Stimulated activated CD8-positive, alpha-beta memory T cell treated with anti-CD3 and anti-CD28 coated beads, Interleukin-15, amount 100 ng/mL, for 48 hours (primary cell): ENCODE measurements at regions not wholly inside any gene's neighbourhood (a gene's known extent, or its start where the extent isn't known, plus 50 kb on each side); places are given as distances from the start of the nearest gene placed in this dataset.

Experiments used
- DNase-seq, 2 donors: peaks; one replicate each; pipeline ENCODE4 v3.0.0-alpha.2; 2020; ENCODE audit warnings: low read depth in 2 of 2

GRCh38 chr10:131735577-131735976, 165.2 kb upstream of the PPP2R2D start:
- no peak for DNase-seq

- DNase-seq = no peak
These were observed 164.4 kb upstream of the PPP2R2D start for GRCh38 chr10:131736321-131736980.

DNA sequence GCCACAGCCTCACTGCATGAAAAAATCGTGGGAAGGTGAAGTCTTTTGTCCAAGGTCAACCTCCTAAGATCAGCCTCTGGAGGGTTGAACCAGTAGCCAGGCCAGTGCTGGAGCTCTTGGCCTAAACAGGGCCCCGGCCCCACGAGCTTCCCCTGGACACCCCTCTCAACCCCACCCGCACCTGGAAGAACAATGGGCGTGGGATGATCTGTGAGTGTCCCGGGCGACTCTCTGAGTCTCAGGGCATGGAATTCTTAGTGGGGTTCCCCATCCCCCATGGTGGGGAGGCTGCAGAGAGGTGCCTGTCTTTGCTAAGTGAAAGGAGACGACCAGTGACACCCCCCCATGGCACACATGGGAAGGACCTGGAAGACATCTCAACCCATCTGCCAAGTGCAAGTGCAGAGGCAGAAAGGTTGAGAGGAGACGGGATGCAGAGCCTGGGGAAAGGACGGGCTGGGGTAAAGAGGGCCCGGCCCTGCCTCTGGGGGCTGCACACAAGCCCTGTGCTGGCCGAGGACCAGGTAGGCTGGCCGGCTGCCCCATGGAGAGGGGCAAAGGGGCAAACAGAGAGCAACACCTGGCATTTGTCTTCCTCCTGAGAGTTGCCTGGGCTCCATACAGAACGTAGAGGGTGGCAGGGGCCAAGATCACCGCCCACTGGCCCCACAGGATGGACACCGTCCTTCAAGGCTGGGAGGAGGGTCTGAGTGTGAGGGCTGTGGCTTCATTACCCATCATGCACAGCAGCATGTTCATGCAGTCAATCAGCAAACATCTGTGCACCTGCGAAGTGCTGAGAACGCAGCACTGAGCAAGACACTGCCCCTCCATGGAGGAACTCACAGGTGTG, 163.0 kb upstream of the PPP2R2D start:
- DNase-seq = no peak

DNA sequence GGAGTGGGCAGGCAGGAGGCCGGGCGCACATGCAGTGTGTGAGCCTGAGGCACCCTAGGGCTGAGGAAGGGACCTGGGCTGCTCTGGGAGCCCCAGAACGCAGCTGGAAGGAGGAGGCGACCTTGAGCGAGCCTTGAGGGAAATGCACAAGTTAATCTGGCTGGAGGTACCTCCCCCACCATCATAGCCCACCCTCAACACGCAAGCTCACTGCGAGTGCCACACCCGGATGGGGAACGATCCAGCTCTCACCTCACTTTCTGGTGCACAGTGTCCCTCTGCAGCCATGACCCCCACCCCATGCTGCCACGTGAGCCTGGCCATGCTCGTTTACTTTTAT, 162.4 kb upstream of the PPP2R2D start:
- no peak for DNase-seq

- no peak for DNase-seq
These were observed 161.6 kb upstream of the PPP2R2D start for GRCh38 chr10:131739206-131739605.

DNA sequence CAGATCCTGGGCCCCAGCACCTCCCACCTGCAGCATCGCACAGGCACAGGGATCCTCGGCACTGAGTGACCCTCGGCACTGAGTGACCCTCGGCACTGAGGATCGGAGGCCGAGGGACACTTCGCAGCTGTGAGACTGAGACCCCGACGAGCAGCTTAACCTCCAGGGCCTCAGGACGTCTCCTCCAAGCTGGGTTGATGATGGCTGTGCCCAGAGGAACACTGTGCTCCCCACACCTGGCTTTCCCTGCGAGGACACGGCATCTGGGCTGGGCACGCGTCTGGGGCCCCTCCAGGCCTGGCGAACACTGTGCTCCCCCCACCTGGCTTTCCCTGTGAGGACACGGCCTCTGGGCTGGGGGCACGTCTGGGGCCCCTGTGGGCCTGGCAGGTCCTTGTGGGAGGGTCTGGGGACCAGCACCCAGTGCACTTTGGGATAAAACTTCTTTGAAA, 158.3 kb upstream of the PPP2R2D start:
- no peak for DNase-seq

- DNase-seq = peak; percentile 2 to 22
These were observed 157.3 kb upstream of the PPP2R2D start for GRCh38 chr10:131743190-131744151.

- no peak for DNase-seq
These were observed 156.5 kb upstream of the PPP2R2D start for GRCh38 chr10:131744346-131744745.

- DNase-seq = no peak
These were observed 155.2 kb upstream of the PPP2R2D start for GRCh38 chr10:131745591-131745990.

DNA sequence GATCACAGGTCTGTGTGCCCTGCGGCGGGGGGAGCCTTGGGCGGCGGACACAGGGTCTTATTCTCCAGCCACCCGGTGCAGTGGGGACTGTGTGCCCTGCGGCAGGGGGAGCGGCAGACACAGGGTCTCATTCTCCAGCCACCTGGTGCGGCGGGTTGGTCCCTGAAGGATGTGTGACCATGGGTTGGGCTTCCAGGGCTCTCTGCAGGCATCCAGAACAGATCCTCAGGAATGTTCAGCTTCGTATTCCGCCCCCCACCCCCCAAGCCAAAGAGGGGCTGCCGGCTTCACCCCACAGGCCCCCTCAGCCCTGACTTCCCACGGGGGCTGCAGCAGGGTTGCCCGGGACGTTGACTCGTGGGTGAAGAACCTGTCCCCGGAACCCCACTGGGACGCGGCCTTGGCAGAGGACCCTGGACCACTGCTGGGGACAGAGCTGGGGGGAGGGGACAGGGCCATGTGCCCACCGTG, 154.5 kb upstream of the PPP2R2D start:
- no peak for DNase-seq

DNA sequence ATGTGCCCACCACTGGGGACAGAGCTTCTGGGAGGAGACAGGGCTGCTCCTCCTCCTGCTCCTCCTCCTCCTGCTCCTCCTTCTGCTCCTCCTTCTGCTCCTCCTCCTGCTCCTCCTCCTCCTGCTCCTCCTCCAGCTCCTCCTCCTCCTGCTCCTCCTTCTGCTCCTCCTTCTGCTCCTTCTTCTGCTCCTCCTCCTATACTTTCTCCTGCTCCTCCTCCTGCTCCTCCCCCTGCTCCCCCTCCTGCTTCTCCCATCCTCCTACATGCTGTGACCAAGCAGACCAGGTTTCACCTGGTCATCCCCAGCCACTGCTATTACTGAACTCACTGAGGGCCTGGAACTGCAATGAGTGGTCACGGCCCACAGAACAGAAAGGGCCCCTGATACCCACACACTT, 154.0 kb upstream of the PPP2R2D start:
- no peak for DNase-seq

- DNase-seq = no peak
These were observed 153.6 kb upstream of the PPP2R2D start for GRCh38 chr10:131747251-131747650.

DNA sequence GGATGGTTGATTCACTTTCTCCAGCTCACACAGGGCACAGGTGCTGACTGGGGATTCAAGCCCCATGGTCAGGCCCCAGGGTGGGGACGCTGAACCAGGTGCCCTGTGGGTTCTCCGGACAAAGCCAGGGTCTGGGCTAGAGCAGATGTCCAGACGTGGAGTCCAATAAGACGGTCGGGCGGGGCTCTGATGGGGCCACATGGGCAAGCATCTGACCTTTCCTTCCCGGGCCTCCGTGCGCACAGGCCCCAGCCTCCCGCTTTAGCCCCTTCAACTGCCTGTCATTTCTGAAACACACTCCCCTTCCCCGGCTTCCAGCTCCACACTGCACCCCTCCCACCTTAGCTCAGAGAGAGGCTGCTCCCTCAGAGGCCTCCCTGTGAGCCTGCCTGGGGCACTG, 153.0 kb upstream of the PPP2R2D start:
- no peak for DNase-seq

- no peak for DNase-seq
These were observed 152.6 kb upstream of the PPP2R2D start for GRCh38 chr10:131748191-131748590.

DNA sequence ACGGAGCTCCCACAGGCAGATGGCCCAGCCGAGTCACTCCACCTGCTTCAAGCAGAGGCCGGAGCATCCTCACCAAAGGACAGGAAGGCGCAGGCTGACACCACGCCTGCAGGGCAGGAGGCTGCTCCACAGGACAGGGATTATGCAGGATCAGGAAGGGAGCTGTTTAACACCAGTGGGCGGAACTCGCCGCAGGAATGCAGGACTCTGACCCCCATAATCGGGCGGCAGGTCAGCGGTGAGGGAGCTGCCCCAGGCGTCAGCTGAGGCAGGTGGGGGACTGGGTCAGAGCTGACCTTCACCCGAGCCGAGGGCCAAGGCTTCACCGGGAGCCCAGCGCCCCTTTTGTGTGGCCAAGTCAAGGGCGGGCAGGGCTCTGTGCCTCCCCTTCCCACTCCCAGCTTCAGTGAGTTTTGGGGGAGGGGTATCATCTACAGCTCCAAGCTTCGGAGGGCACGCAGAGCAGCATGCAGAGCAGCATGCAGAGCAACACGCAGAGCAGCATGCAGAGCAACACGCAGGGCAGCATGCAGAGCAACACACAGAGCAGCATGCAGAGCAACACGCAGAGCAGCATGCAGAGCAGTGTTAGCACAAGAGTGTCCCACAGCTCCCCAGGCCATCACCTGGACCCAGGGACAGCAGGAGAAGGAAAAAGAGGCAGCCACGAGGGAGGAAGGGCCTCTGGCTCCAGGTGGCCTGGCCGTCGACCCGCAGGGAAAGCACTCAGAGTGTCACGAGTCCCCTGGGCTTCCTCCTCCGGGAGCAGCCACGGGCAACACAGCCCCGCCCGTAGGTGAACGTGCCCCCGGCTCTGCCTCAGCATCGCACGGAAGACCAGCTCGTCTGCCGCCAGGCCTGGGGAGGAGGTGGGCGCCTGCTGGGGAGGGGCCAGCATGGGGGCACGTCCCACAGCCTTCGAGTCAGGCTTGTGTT, 151.7 kb upstream of the PPP2R2D start:
- no peak for DNase-seq

GRCh38 chr10:131749767-131750142, 151.1 kb upstream of the PPP2R2D start:
- DNase-seq = no peak

DNA sequence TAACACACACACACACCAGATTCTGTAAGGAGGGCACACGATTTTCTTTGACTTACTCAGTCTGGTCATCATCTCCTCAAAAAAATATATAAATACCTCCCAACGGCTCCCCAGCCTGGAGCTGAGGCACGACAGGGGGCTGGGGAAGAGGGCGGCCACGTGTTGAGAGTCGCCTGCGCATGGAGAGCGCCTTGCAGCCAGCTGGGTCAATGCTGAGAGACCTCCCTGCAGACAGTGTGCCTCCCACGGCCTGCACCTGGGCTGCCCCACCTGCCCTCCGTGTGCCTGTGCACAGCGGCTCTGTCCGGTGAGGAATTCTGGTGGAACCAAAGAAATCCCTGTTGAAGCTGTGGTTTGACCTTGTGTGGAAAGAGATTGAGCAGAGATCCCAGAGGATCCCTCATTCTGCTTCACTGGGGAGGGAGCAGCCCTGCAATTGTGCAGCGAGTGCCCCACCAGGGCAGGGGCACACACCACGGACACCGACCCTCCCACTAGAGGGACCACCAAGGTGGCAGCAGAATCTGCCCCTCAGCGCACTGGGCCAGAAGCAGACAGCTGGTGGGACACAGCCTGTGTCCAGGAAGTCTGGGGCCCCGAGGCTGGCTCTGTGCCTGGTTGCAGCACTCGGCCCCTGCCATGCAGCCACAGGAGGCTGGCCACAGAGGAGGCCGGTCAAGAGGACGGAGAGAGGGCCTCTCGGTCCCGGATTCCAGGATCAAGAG, 150.5 kb upstream of the PPP2R2D start:
- no peak for DNase-seq

DNA sequence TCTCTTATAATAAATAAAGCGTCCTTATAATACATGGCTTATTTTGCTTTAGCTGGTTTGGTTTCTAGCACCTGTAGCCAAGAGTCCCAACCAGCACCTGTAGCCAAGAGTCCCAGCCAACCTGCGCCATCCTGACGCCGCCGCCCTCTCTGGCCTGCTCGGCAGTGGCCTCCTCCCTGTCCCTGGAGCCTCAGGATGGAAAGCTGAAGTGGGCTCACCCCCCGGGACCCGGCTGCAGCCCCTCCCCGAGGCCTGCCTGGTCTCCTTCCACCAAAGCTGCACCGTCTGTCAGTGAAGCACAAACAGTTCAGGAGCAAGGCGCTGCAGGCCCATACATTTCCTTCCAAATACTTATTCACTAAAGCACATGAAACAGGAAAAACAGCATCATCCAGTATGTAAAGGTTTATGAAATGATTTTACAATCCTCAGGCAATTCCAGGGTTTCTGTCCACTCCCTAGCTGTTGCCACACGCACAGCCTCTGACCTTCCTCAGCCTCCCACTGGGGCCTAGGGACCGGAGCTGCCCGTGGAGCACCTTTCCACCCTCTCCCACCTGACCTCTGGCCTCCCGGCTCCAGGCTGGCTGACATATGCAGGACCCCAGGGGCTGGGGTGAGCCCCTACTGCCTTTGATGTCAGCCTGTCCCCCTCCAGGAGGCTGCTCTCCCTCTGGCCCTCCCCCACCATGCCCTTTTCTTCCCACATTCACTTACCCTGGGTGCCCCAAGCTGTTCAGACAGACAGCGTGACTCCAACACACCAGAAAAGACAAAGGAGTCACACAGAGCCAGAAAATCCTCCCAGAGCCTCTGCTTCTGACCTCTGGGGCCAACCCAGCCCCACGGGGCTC, 149.6 kb upstream of the PPP2R2D start:
- DNase-seq = no peak
